ENCODE measurements at regions not wholly inside any gene's neighbourhood (a gene's known extent, or its start where the extent isn't known, plus 50 kb on each side); places are given as distances from the start of the nearest gene placed in this dataset.

- peak; percentile 69 for DNase-seq
- H3K9me3 ChIP-seq (replicated peaks; ENCODE audit: control insufficient read depth, low read depth, low read length) = no peaks in the 10 kb centered on the region
- H3K27ac ChIP-seq (ENCODE audit: low read length) = no peak overlapping the region
- 74% methylated on average over 19 of the region's 20 CpGs for WGBS (ENCODE audit: insufficient coverage)
- H3K4me1 ChIP-seq (ENCODE audit: control insufficient read depth, insufficient read depth, low read length) = peaks cover 34% of the 10 kb centered on the region
- no peak overlapping the region for H3K4me3 ChIP-seq (ENCODE audit: low read length)
- H3K27me3 ChIP-seq (ENCODE audit: control insufficient read depth, insufficient read depth, low read length) = no peaks in the 10 kb centered on the region
- no peaks in the 10 kb centered on the region for H3K36me3 ChIP-seq (ENCODE audit: control insufficient read depth, insufficient read depth, low read length)
These were observed 158.0 kb upstream of the ITGB1 start for GRCh38 chr10:33115738-33116719.

DNA sequence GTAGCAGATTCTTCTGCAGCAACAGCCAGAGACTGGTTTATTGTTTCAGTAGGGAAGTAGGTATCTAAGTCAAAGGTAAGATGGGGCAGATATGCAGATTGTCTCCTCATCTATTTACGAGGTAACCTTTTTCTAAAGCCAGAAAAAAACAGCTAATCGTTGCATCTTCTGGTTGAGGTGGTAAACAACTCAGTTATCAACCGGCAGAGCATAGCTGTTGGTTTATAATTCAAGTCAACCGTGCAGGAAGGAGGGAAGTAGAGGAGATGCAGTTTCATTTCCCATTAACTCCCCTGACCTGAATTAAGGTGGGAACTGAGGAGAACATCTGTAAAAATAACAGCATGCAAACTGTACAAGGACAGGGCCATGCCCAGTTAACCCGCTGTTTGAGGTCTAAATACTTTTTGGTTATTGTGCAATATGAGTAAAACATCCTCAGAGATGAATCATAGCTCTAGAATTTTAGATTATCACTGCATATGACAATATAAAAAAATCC is 156.5 kb upstream of the ITGB1 start:
- Histone ChIP-seq H3K27me3 (ENCODE audit: control insufficient read depth, insufficient read depth, low read length) (no peaks in the 10 kb centered on the region), H3K36me3 (ENCODE audit: control insufficient read depth, insufficient read depth, low read length) (no peaks in the 10 kb centered on the region), H3K4me1 (ENCODE audit: control insufficient read depth, insufficient read depth, low read length) (peaks cover 41% of the 10 kb centered on the region), H3K27ac (ENCODE audit: low read length) (no peak overlapping the region), H3K4me3 (ENCODE audit: low read length) (no peak overlapping the region), H3K9me3 (replicated peaks; ENCODE audit: control insufficient read depth, low read depth, low read length) (no peaks in the 10 kb centered on the region)
- DNase-seq = no peak
- WGBS (ENCODE audit: insufficient coverage) = no CpG with 5 or more reads among the region's 5 CpGs

GRCh38 chr10:33113466-33113865 is 155.4 kb upstream of the ITGB1 start:
- H3K27me3 ChIP-seq (ENCODE audit: control insufficient read depth, insufficient read depth, low read length) = no peaks in the 10 kb centered on the region
- WGBS (ENCODE audit: insufficient coverage) = no CpG with 5 or more reads among the region's 5 CpGs
- peak overlapping the region; percentile 61 for H3K27ac ChIP-seq (ENCODE audit: low read length)
- H3K4me3 ChIP-seq (ENCODE audit: low read length) = no peak overlapping the region
- peaks cover 41% of the 10 kb centered on the region for H3K4me1 ChIP-seq (ENCODE audit: control insufficient read depth, insufficient read depth, low read length)
- peak; percentile 85 for DNase-seq
- no peaks in the 10 kb centered on the region for H3K36me3 ChIP-seq (ENCODE audit: control insufficient read depth, insufficient read depth, low read length)
- no peaks in the 10 kb centered on the region for H3K9me3 ChIP-seq (replicated peaks; ENCODE audit: control insufficient read depth, low read depth, low read length)

- DNase-seq = peak; percentile 82
- H3K27ac ChIP-seq (ENCODE audit: low read length) = peak overlapping the region; percentile 61
- WGBS (ENCODE audit: insufficient coverage) = 0% methylated on average over 1 of the region's 2 CpGs
These were observed 154.9 kb upstream of the ITGB1 start for GRCh38 chr10:33112831-33113455.

GRCh38 chr10:33111488-33112051 is 153.5 kb upstream of the ITGB1 start:
- no peaks in the 10 kb centered on the region for H3K36me3 ChIP-seq (ENCODE audit: control insufficient read depth, insufficient read depth, low read length)
- H3K4me3 ChIP-seq (ENCODE audit: low read length) = no peak overlapping the region
- no CpG with 5 or more reads among the region's 7 CpGs for WGBS (ENCODE audit: insufficient coverage)
- no peaks in the 10 kb centered on the region for H3K9me3 ChIP-seq (replicated peaks; ENCODE audit: control insufficient read depth, low read depth, low read length)
- peak; percentile 60 for DNase-seq
- H3K27ac ChIP-seq (ENCODE audit: low read length) = peak overlapping the region; percentile 15
- peaks cover 29% of the 10 kb centered on the region for H3K4me1 ChIP-seq (ENCODE audit: control insufficient read depth, insufficient read depth, low read length)
- H3K27me3 ChIP-seq (ENCODE audit: control insufficient read depth, insufficient read depth, low read length) = no peaks in the 10 kb centered on the region

More at GRCh38 chr10:33112831-33113455, 154.9 kb upstream of the ITGB1 start:
- Histone ChIP-seq H3K4me3 (ENCODE audit: low read length) (no peak overlapping the region), H3K4me1 (ENCODE audit: control insufficient read depth, insufficient read depth, low read length) (peaks cover 39% of the 10 kb centered on the region), H3K27me3 (ENCODE audit: control insufficient read depth, insufficient read depth, low read length) (no peaks in the 10 kb centered on the region), H3K36me3 (ENCODE audit: control insufficient read depth, insufficient read depth, low read length) (no peaks in the 10 kb centered on the region), H3K9me3 (replicated peaks; ENCODE audit: control insufficient read depth, low read depth, low read length) (no peaks in the 10 kb centered on the region)

GRCh38 chr10:33109788-33110469 is 151.9 kb upstream of the ITGB1 start:
- Histone ChIP-seq H3K27ac (ENCODE audit: low read length) (no peak overlapping the region), H3K36me3 (ENCODE audit: control insufficient read depth, insufficient read depth, low read length) (no peaks in the 10 kb centered on the region), H3K4me1 (ENCODE audit: control insufficient read depth, insufficient read depth, low read length) (peaks cover 25% of the 10 kb centered on the region), H3K4me3 (ENCODE audit: low read length) (no peak overlapping the region), H3K27me3 (ENCODE audit: control insufficient read depth, insufficient read depth, low read length) (peaks cover 2% of the 10 kb centered on the region), H3K9me3 (replicated peaks; ENCODE audit: control insufficient read depth, low read depth, low read length) (no peaks in the 10 kb centered on the region)
- no peak for DNase-seq
- 100% methylated on average over 1 of the region's 7 CpGs for WGBS (ENCODE audit: insufficient coverage)

DNA sequence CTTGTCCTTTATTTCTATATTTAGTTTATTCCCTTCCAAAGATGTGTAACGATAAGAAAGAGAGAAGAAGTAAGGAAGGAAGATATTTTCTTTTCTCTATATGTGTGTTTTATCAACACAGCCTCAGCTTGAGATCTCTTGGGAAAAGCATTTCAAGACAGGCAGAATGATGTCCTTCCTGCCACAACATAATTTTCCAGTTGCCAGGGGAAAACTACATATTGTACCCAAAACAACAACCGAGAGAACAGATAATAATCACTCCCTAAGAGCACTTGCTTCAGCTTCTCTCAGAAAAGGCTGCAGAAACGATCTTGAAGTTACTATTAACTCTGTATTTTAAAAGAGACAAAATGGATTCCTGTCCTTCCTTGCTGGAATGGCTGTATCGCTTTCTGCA is 151.4 kb upstream of the ITGB1 start:
- Histone ChIP-seq H3K27ac (ENCODE audit: low read length) (no peak overlapping the region), H3K4me3 (ENCODE audit: low read length) (no peak overlapping the region), H3K9me3 (replicated peaks; ENCODE audit: control insufficient read depth, low read depth, low read length) (no peaks in the 10 kb centered on the region), H3K4me1 (ENCODE audit: control insufficient read depth, insufficient read depth, low read length) (peaks cover 22% of the 10 kb centered on the region), H3K36me3 (ENCODE audit: control insufficient read depth, insufficient read depth, low read length) (no peaks in the 10 kb centered on the region), H3K27me3 (ENCODE audit: control insufficient read depth, insufficient read depth, low read length) (peaks cover 2% of the 10 kb centered on the region)
- WGBS (ENCODE audit: insufficient coverage) = no CpG with 5 or more reads among the region's 4 CpGs
- no peak for DNase-seq

DNA sequence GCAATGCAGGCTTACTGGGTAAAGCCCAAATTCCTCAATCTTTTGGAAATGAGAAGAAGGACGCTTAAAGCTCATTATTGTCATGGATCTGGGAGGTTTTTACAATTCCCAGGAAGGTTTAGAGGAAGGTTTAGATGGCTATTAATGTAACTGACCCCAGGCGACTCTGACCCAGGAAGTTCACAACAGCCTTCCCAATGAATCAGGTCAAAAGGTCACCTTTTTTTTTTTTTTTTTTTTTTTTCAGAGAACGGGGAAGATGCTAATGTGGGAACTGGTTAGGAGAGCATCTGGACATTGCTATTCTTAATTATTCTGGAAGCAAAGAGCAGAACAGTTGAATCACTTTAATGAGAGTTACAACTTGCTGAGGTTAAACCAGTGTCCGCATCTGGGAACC is 149.9 kb upstream of the ITGB1 start:
- Histone ChIP-seq H3K9me3 (replicated peaks; ENCODE audit: control insufficient read depth, low read depth, low read length) (peaks cover 3% of the 10 kb centered on the region), H3K4me1 (ENCODE audit: control insufficient read depth, insufficient read depth, low read length) (peaks cover 17% of the 10 kb centered on the region), H3K27me3 (ENCODE audit: control insufficient read depth, insufficient read depth, low read length) (peaks cover 2% of the 10 kb centered on the region), H3K36me3 (ENCODE audit: control insufficient read depth, insufficient read depth, low read length) (no peaks in the 10 kb centered on the region), H3K4me3 (ENCODE audit: low read length) (no peak overlapping the region), H3K27ac (ENCODE audit: low read length) (no peak overlapping the region)
- WGBS (ENCODE audit: insufficient coverage) = 80% methylated on average over 1 of the region's 4 CpGs
- no peak for DNase-seq

DNA sequence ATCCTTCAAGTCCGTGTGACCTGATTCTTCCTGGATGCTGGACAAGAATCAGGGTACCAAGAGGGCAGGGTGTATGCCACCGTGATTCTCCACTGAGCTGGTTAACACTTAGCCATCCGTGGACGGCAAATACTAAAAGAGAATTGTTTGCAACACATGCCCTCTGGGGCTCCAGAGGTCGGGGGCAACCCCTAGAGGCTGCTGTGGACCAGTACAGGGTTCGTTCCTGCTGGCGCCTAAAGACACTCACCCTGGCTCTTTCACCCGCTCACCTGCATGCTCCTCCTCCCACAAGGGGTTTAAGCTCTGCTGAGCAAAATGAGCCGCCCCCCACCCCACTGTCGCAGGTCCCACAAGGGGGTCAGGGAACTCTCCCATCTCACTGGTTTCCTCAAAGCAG is 148.7 kb upstream of the ITGB1 start:
- Histone ChIP-seq H3K4me1 (ENCODE audit: control insufficient read depth, insufficient read depth, low read length) (peaks cover 9% of the 10 kb centered on the region), H3K4me3 (ENCODE audit: low read length) (no peak overlapping the region), H3K9me3 (replicated peaks; ENCODE audit: control insufficient read depth, low read depth, low read length) (peaks cover 3% of the 10 kb centered on the region), H3K27me3 (ENCODE audit: control insufficient read depth, insufficient read depth, low read length) (peaks cover 2% of the 10 kb centered on the region), H3K36me3 (ENCODE audit: control insufficient read depth, insufficient read depth, low read length) (no peaks in the 10 kb centered on the region), H3K27ac (ENCODE audit: low read length) (no peak overlapping the region)
- DNase-seq = no peak
- 75% methylated on average over 8 of the region's 10 CpGs for WGBS (ENCODE audit: insufficient coverage)

Data from muscle of leg (tissue), 3 donors.